ENCODE measurements at regions not wholly inside any gene's neighbourhood (a gene's known extent, or its start where the extent isn't known, plus 50 kb on each side); places are given as distances from the start of the nearest gene placed in this dataset.

DNA sequence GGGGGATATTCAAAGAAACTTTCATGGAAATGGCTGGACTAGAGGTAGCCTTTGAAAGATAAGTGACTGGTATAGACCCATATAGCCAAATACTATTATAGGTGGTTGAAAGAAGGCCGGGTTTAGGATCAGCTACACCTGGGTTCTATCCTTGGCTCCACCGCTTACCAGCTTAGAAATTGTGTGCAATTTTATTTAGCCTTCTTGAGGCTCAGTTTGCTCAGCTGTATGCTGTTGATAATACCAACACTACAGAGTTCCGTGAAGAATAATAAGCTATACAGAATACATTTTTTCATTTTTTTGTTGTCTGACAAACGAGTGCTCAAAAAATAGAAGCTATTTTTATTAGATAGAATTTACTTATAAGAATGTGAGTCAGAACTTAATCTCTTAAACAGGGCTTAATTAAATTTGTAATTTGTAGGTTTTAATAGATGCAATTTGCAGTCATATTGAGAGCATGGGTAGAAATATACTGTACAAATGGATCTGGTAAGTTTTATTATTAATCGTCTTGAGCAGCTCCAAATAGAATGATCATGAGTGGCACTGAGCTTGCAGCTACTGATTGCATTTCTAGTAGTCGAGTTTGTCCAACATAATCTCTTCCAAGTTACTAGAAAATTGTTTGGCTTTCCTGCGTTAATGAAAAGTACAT is 164.3 kb upstream of the PHYHIPL start:
- no peaks in the 10 kb centered on the region for H3K79me2 ChIP-seq (ENCODE audit: low read length)
- no peak overlapping the region for H3K4me3 ChIP-seq (ENCODE audit: low read length)
- no peak overlapping the region for H2AFZ ChIP-seq (ENCODE audit: low read length)
- H3K27ac ChIP-seq (ENCODE audit: low read length) = no peak overlapping the region
- no peaks in the 10 kb centered on the region for H3K36me3 ChIP-seq (ENCODE audit: insufficient read depth, low read length)
- no peaks in the 10 kb centered on the region for H4K20me1 ChIP-seq (ENCODE audit: insufficient read depth, low read depth, low read length)
- no peak overlapping the region for H3K9ac ChIP-seq (ENCODE audit: low read length)
- no peaks in the 10 kb centered on the region for H3K4me1 ChIP-seq (ENCODE audit: low read length)
- DNase-seq = no peak
- no peaks in the 10 kb centered on the region for H3K27me3 ChIP-seq (ENCODE audit: low read length)
- no peak overlapping the region for H3K4me2 ChIP-seq (ENCODE audit: low read depth, low read length, poor library complexity, severe bottlenecking)
- no peaks in the 10 kb centered on the region for H3K9me2 ChIP-seq (replicated peaks; ENCODE audit: insufficient read depth, low read length)
- H3K9me3 ChIP-seq (ENCODE audit: low read length) = no peaks in the 10 kb centered on the region

DNA sequence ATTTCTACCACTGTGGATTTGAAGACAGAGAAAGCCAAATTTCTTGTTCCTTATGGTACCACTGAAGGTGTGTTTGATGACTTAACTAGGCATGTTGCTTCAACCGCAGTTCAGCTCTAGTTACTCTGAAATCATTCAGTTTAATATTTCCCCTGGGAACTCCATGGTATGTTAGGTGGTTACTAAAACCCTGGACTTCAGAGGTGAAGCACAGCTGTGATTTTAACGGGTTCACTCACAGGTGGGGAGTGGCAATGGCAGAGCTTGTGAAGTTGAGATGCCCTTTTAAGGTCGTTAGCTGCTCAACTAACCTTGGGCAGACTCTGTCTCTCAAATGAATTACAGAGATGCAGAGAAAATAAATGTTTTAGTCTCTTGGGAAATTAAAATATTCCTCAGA is 163.6 kb upstream of the PHYHIPL start:
- H3K9me3 ChIP-seq (ENCODE audit: low read length) = no peaks in the 10 kb centered on the region
- H3K9ac ChIP-seq (ENCODE audit: low read length) = no peak overlapping the region
- no peaks in the 10 kb centered on the region for H3K79me2 ChIP-seq (ENCODE audit: low read length)
- H2AFZ ChIP-seq (ENCODE audit: low read length) = no peak overlapping the region
- no peak for DNase-seq
- no peak overlapping the region for H3K4me3 ChIP-seq (ENCODE audit: low read length)
- no peaks in the 10 kb centered on the region for H4K20me1 ChIP-seq (ENCODE audit: insufficient read depth, low read depth, low read length)
- H3K27ac ChIP-seq (ENCODE audit: low read length) = no peak overlapping the region
- no peaks in the 10 kb centered on the region for H3K27me3 ChIP-seq (ENCODE audit: low read length)
- H3K4me1 ChIP-seq (ENCODE audit: low read length) = no peaks in the 10 kb centered on the region
- no peaks in the 10 kb centered on the region for H3K9me2 ChIP-seq (replicated peaks; ENCODE audit: insufficient read depth, low read length)
- H3K36me3 ChIP-seq (ENCODE audit: insufficient read depth, low read length) = no peaks in the 10 kb centered on the region
- H3K4me2 ChIP-seq (ENCODE audit: low read depth, low read length, poor library complexity, severe bottlenecking) = no peak overlapping the region

DNA sequence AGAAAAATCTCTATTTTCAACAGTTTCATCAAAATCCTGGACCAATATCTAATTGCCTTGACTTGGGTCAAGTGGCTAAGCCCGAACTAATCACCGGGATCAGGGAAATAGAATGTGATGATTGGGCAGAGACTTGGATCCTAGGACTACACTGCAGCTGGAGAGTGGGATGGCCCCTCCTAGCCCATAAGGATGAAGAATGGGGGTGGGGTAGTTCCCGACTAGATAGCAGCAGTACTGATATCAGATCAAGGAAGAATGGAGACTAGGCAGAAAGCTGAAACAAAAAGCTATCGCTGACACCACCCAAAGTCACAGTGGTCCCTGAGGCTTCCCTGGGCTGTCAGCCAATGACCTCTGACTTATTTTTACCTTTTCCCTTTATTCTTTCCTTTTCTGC is 160.4 kb upstream of the PHYHIPL start:
- Histone ChIP-seq H3K36me3 (ENCODE audit: insufficient read depth, low read length) (no peaks in the 10 kb centered on the region), H3K4me1 (ENCODE audit: low read length) (no peaks in the 10 kb centered on the region), H4K20me1 (ENCODE audit: insufficient read depth, low read depth, low read length) (no peaks in the 10 kb centered on the region), H2AFZ (ENCODE audit: low read length) (no peak overlapping the region), H3K4me3 (ENCODE audit: low read length) (no peak overlapping the region), H3K27ac (ENCODE audit: low read length) (no peak overlapping the region), H3K9me3 (ENCODE audit: low read length) (no peaks in the 10 kb centered on the region), H3K9ac (ENCODE audit: low read length) (no peak overlapping the region), H3K9me2 (replicated peaks; ENCODE audit: insufficient read depth, low read length) (no peaks in the 10 kb centered on the region), H3K4me2 (ENCODE audit: low read depth, low read length, poor library complexity, severe bottlenecking) (no peak overlapping the region), H3K79me2 (ENCODE audit: low read length) (no peaks in the 10 kb centered on the region), H3K27me3 (ENCODE audit: low read length) (no peaks in the 10 kb centered on the region)
- no peak for DNase-seq

DNA sequence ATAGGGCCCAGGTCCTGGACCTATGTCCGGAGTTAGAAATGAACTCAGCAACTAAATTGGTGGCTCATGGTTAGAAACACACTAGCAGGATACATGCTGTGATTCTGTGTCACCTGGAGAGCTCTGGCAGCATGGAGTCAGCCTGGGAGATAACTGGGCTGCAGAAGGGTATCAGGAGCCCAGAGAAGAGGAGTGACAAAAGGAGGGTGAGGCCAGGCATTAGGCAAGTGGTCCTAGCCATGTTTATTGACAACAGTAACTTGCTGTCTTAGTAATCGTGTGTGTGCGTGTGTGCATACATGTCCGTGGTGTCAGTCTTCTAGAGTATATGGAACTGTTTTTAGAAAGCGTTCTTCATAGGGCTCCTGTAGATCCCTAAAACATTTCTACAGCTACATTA is 157.5 kb upstream of the PHYHIPL start:
- Histone ChIP-seq H3K27me3 (ENCODE audit: low read length) (no peaks in the 10 kb centered on the region), H3K36me3 (ENCODE audit: insufficient read depth, low read length) (no peaks in the 10 kb centered on the region), H3K27ac (ENCODE audit: low read length) (no peak overlapping the region), H3K79me2 (ENCODE audit: low read length) (no peaks in the 10 kb centered on the region), H2AFZ (ENCODE audit: low read length) (no peak overlapping the region), H3K9me3 (ENCODE audit: low read length) (no peaks in the 10 kb centered on the region), H3K4me1 (ENCODE audit: low read length) (no peaks in the 10 kb centered on the region), H3K9me2 (replicated peaks; ENCODE audit: insufficient read depth, low read length) (no peaks in the 10 kb centered on the region), H3K4me2 (ENCODE audit: low read depth, low read length, poor library complexity, severe bottlenecking) (no peak overlapping the region), H4K20me1 (ENCODE audit: insufficient read depth, low read depth, low read length) (no peaks in the 10 kb centered on the region), H3K4me3 (ENCODE audit: low read length) (no peak overlapping the region), H3K9ac (ENCODE audit: low read length) (no peak overlapping the region)
- no peak for DNase-seq

DNA sequence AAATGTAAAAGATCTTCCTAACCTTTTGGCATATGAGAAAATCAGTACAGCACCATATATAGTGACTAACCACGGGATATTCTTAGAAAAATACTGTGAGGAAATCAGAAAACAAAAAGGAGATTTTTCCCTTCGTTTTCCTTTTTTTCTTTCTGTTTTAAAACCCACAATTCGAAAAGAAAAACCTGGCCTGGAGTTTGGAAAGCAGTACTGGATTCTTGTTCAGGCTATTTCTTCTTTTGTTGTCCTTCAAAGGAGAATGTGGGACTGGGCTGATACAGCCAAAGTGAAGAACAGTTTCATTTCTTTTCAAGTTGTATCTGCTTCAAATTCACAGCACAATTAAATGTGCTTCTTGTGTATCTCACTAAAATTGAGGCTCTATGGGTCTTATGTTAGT is 156.8 kb upstream of the PHYHIPL start:
- Histone ChIP-seq H3K36me3 (ENCODE audit: insufficient read depth, low read length) (no peaks in the 10 kb centered on the region), H3K27ac (ENCODE audit: low read length) (no peak overlapping the region), H3K4me1 (ENCODE audit: low read length) (no peaks in the 10 kb centered on the region), H3K27me3 (ENCODE audit: low read length) (no peaks in the 10 kb centered on the region), H3K9ac (ENCODE audit: low read length) (no peak overlapping the region), H3K9me2 (replicated peaks; ENCODE audit: insufficient read depth, low read length) (no peaks in the 10 kb centered on the region), H3K9me3 (ENCODE audit: low read length) (no peaks in the 10 kb centered on the region), H3K4me2 (ENCODE audit: low read depth, low read length, poor library complexity, severe bottlenecking) (no peak overlapping the region), H2AFZ (ENCODE audit: low read length) (no peak overlapping the region), H4K20me1 (ENCODE audit: insufficient read depth, low read depth, low read length) (no peaks in the 10 kb centered on the region), H3K4me3 (ENCODE audit: low read length) (no peak overlapping the region), H3K79me2 (ENCODE audit: low read length) (no peaks in the 10 kb centered on the region)
- DNase-seq = no peak

DNA sequence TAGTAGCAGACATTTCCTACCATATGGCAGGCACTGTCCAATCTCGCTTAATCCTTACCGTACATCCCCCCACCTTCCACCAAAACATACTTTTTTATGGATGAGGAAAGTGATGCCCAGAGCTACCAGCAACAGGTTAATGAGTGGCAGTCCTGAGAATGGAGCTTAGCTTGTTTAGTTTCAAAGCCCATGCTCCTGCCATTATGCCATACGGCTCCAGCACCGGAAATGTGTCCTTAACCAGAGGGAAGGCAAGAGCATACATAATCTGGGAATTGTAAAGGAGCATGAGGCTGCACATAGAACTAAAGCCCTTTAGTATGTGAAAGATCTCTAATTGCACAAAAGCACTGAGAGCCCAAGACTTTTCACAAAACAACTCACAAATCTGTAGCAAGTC is 155.9 kb upstream of the PHYHIPL start:
- Histone ChIP-seq H3K4me3 (ENCODE audit: low read length) (no peak overlapping the region), H4K20me1 (ENCODE audit: insufficient read depth, low read depth, low read length) (no peaks in the 10 kb centered on the region), H3K4me2 (ENCODE audit: low read depth, low read length, poor library complexity, severe bottlenecking) (no peak overlapping the region), H3K4me1 (ENCODE audit: low read length) (no peaks in the 10 kb centered on the region), H3K27me3 (ENCODE audit: low read length) (no peaks in the 10 kb centered on the region), H3K27ac (ENCODE audit: low read length) (no peak overlapping the region), H3K9me2 (replicated peaks; ENCODE audit: insufficient read depth, low read length) (no peaks in the 10 kb centered on the region), H3K9ac (ENCODE audit: low read length) (no peak overlapping the region), H3K9me3 (ENCODE audit: low read length) (no peaks in the 10 kb centered on the region), H2AFZ (ENCODE audit: low read length) (no peak overlapping the region), H3K36me3 (ENCODE audit: insufficient read depth, low read length) (no peaks in the 10 kb centered on the region), H3K79me2 (ENCODE audit: low read length) (no peaks in the 10 kb centered on the region)
- DNase-seq = no peak

DNA sequence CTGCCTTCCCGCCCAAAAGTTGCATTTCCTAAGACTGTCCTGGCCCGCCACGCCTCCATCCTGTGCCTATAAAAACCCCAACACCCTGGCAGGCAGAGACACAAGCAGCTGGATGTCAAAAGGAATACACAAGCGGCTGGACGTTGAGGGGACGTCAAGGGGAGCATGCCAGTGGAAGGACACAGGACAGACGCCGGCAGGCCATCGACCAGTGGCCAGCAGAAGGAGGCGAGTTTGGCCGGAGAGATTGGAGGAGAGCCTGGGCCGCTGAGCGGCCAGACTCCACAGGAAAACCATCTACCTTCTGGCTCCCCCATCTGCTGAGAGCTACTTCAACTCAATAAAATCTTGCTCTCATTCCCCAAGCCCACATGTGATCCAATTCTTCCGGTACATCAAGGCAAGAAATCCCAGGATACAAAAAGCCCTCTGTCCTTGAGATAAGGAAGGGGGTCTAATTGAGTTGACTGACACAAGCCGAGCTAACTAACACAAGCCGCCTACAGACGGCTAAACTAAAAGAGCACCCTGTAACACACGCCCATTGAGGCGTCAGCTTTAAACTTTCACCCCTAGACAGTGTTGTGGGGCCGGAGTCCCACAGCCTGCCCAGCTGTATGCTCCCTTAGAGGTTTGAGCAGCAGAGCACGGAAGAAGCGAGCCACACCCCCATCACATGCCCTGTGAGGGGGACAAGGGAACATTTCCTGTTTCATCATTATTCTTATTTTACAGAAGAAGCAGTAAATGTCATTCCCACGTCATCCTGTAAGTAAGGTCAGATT is 150.3 kb upstream of the PHYHIPL start:
- H3K9ac ChIP-seq (ENCODE audit: low read length) = no peak overlapping the region
- no peak overlapping the region for H3K27ac ChIP-seq (ENCODE audit: low read length)
- H3K36me3 ChIP-seq (ENCODE audit: insufficient read depth, low read length) = no peaks in the 10 kb centered on the region
- no peak overlapping the region for H3K4me3 ChIP-seq (ENCODE audit: low read length)
- H3K9me2 ChIP-seq (replicated peaks; ENCODE audit: insufficient read depth, low read length) = no peaks in the 10 kb centered on the region
- H4K20me1 ChIP-seq (ENCODE audit: insufficient read depth, low read depth, low read length) = no peaks in the 10 kb centered on the region
- H3K4me2 ChIP-seq (ENCODE audit: low read depth, low read length, poor library complexity, severe bottlenecking) = no peak overlapping the region
- H3K4me1 ChIP-seq (ENCODE audit: low read length) = no peaks in the 10 kb centered on the region
- DNase-seq = no peak
- H2AFZ ChIP-seq (ENCODE audit: low read length) = no peak overlapping the region
- no peaks in the 10 kb centered on the region for H3K79me2 ChIP-seq (ENCODE audit: low read length)
- no peaks in the 10 kb centered on the region for H3K27me3 ChIP-seq (ENCODE audit: low read length)
- H3K9me3 ChIP-seq (ENCODE audit: low read length) = no peaks in the 10 kb centered on the region

DNA sequence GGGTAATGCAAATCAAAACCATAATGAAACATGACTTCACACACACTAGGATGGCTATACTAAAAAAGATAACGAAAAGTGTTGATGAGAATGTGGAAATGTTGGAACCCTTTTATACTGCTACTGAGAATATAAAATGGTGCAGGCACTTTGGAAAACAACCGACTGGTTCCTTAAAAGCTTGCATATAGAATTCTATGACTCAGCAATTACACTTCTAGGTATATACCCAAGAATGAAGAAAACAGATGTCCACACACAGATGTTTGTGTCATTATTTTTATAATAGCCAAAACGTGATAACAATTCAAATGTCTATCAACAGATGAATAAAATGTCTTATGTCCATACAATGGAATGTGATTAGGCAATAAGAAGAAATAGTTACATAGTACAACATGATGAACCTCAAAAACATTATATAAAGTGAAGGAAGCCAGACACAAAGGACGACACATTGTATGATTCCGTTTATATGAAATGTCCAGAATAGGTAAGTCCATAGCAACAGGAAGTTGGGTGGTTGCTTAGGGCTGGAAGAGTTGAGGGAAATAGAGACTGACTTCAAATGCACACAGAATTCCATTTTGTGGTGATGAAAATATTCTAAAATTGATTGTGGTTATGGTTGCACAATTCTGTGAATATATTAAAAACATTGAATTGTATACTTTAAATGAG is 148.3 kb upstream of the PHYHIPL start:
- Histone ChIP-seq H3K9me3 (ENCODE audit: low read length) (no peaks in the 10 kb centered on the region), H2AFZ (ENCODE audit: low read length) (no peak overlapping the region), H3K36me3 (ENCODE audit: insufficient read depth, low read length) (no peaks in the 10 kb centered on the region), H3K9me2 (replicated peaks; ENCODE audit: insufficient read depth, low read length) (no peaks in the 10 kb centered on the region), H3K27me3 (ENCODE audit: low read length) (no peaks in the 10 kb centered on the region), H3K4me3 (ENCODE audit: low read length) (no peak overlapping the region), H3K27ac (ENCODE audit: low read length) (no peak overlapping the region), H4K20me1 (ENCODE audit: insufficient read depth, low read depth, low read length) (no peaks in the 10 kb centered on the region), H3K9ac (ENCODE audit: low read length) (no peak overlapping the region), H3K4me2 (ENCODE audit: low read depth, low read length, poor library complexity, severe bottlenecking) (no peak overlapping the region), H3K4me1 (ENCODE audit: low read length) (no peaks in the 10 kb centered on the region), H3K79me2 (ENCODE audit: low read length) (no peaks in the 10 kb centered on the region)
- DNase-seq = no peak

All from Karpas-422 (cell line).